ENCODE measurements at regions not wholly inside any gene's neighbourhood (a gene's known extent, or its start where the extent isn't known, plus 50 kb on each side); places are given as distances from the start of the nearest gene placed in this dataset.
"Not testable (repeated sequence)": the region's sequence is repeated elsewhere in the genome, so short reads cannot be mapped to it uniquely, and the experiment has no call there.

DNA sequence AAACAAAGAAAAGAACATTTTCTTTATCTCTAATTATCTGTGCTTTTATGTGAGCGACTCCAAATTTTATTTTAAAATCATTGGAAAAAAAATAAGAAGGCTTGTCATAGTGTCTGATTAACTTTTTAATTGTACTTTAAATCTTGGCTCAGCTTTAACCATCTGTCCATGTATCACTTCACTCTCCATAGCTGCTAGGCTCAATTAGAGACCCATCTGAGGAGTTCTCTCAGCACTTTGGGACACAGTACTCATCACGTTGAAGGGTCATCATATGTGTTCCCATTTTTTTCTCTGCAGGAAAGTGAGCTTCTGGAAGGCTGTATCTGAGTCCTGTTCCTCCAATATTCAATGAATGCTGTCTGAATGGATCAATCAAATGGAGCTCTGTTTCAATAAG, 908.5 kb upstream of the ROBO1 start:
- H3K4me1 Mint-ChIP-seq (ENCODE audit: low read depth), result no peaks in the 10 kb centered on the region
- no peak overlapping the region for H3K27ac Mint-ChIP-seq
- no peaks in the 10 kb centered on the region for H3K27me3 Mint-ChIP-seq (ENCODE audit: low read depth)
- H3K36me3 Mint-ChIP-seq (ENCODE audit: low read depth), result no peaks in the 10 kb centered on the region
- H3K4me3 Mint-ChIP-seq, result no peak overlapping the region
- H3K9me3 Mint-ChIP-seq, result no peaks in the 10 kb centered on the region

GRCh38 chr3:80675790-80676189, 908.0 kb upstream of the ROBO1 start:
- Mint-ChIP-seq H3K27ac (no peak overlapping the region), H3K36me3 (ENCODE audit: low read depth) (no peaks in the 10 kb centered on the region), H3K27me3 (ENCODE audit: low read depth) (no peaks in the 10 kb centered on the region), H3K4me3 (no peak overlapping the region), H3K4me1 (ENCODE audit: low read depth) (no peaks in the 10 kb centered on the region), H3K9me3 (no peaks in the 10 kb centered on the region)

- Mint-ChIP-seq H3K4me3 (no peak overlapping the region), H3K27ac (no peak overlapping the region), H3K27me3 (ENCODE audit: low read depth) (no peaks in the 10 kb centered on the region)
Measured at GRCh38 chr3:80668600-80669294, 900.9 kb upstream of the ROBO1 start.

DNA sequence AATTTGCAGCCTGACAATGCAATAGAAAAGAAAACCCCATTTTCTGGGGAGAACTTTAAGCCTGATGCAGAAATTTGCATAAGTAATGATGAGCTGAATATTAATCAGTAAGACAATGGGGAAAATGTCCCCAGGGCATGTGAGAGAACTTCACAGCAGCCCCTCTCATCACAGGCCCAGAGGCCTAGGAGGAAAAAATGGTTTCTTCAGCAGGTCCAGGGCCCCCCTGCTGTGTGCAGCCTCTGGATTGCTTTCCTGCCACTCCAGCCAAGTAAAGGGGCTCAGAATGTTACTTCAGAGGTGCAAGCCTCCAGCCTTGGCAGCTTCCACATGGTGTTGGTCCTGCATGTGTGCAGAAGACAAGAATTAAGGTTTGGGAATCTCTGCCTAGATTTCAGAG, 900.3 kb upstream of the ROBO1 start:
- no peaks in the 10 kb centered on the region for H3K27me3 Mint-ChIP-seq (ENCODE audit: low read depth)
- no peak overlapping the region for H3K27ac Mint-ChIP-seq
- H3K4me3 Mint-ChIP-seq, result no peak overlapping the region
- no peaks in the 10 kb centered on the region for H3K36me3 Mint-ChIP-seq (ENCODE audit: low read depth)
- peaks cover 17% of the 10 kb centered on the region for H3K9me3 Mint-ChIP-seq
- no peaks in the 10 kb centered on the region for H3K4me1 Mint-ChIP-seq (ENCODE audit: low read depth)

More at GRCh38 chr3:80668600-80669294, 900.9 kb upstream of the ROBO1 start:
- H3K4me1 Mint-ChIP-seq (ENCODE audit: low read depth), result no peaks in the 10 kb centered on the region
- no peaks in the 10 kb centered on the region for H3K36me3 Mint-ChIP-seq (ENCODE audit: low read depth)
- peaks cover 17% of the 10 kb centered on the region for H3K9me3 Mint-ChIP-seq

GRCh38 chr3:80663426-80663825, 895.6 kb upstream of the ROBO1 start:
- no peaks in the 10 kb centered on the region for H3K27me3 Mint-ChIP-seq (ENCODE audit: low read depth)
- H3K4me1 Mint-ChIP-seq (ENCODE audit: low read depth), result no peaks in the 10 kb centered on the region
- peaks cover 22% of the 10 kb centered on the region for H3K9me3 Mint-ChIP-seq
- no peak overlapping the region for H3K4me3 Mint-ChIP-seq
- H3K27ac Mint-ChIP-seq, result no peak overlapping the region
- H3K36me3 Mint-ChIP-seq (ENCODE audit: low read depth), result no peaks in the 10 kb centered on the region

DNA sequence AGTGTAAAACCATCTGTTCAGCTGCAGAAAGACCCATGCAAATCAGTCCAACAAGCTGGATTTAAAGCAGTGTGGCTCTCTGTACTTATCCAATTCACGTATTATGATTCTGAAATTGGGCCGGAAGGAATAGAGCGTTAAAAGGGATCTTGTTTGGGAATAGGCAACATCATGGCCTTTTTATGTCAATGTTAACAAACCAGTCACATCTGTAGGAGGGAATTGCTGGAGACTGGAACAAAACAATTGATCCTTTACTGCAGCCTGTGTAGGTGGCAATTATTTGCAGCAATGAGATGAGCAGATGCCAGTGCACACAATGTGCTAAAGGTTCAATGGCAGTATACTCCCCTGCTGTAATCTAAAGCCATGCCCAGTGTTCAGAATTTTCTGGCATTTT, 887.4 kb upstream of the ROBO1 start:
- no peak overlapping the region for H3K4me3 Mint-ChIP-seq
- no peak overlapping the region for H3K27ac Mint-ChIP-seq
- H3K4me1 Mint-ChIP-seq (ENCODE audit: low read depth), result no peaks in the 10 kb centered on the region
- peaks cover 36% of the 10 kb centered on the region for H3K9me3 Mint-ChIP-seq
- no peaks in the 10 kb centered on the region for H3K27me3 Mint-ChIP-seq (ENCODE audit: low read depth)
- no peaks in the 10 kb centered on the region for H3K36me3 Mint-ChIP-seq (ENCODE audit: low read depth)

- Mint-ChIP-seq H3K9me3 (peaks cover 16% of the 10 kb centered on the region), H3K27ac (no peak overlapping the region), H3K4me1 (ENCODE audit: low read depth) (no peaks in the 10 kb centered on the region), H3K27me3 (ENCODE audit: low read depth) (no peaks in the 10 kb centered on the region), H3K4me3 (no peak overlapping the region), H3K36me3 (ENCODE audit: low read depth) (no peaks in the 10 kb centered on the region)
Measured at GRCh38 chr3:80649170-80649569, 881.4 kb upstream of the ROBO1 start.

DNA sequence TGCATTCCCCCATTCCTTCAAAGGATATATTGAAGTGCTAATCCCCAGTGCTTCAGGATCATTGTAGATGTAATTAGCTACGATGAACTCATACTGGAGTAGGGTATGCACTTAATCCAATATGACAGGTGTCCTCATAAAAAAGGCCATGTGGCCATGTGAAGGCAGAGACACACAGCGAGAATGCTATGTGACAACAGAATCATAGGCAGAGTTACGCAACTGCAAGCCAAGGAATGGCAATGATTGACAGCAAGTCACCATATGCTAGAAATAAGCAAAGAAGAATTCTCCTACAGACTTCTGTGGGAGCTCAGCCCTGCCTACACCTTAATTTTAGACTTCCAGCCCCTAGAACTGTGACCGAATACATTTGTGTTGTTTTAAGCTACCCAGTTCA, 875.6 kb upstream of the ROBO1 start:
- Mint-ChIP-seq H3K27ac (no peak overlapping the region), H3K36me3 (ENCODE audit: low read depth) (no peaks in the 10 kb centered on the region), H3K4me3 (no peak overlapping the region), H3K4me1 (ENCODE audit: low read depth) (no peaks in the 10 kb centered on the region), H3K27me3 (ENCODE audit: low read depth) (no peaks in the 10 kb centered on the region), H3K9me3 (peaks cover 10% of the 10 kb centered on the region)

GRCh38 chr3:80618295-80619256, 850.8 kb upstream of the ROBO1 start:
- no peaks in the 10 kb centered on the region for H3K27me3 Mint-ChIP-seq (ENCODE audit: low read depth)

DNA sequence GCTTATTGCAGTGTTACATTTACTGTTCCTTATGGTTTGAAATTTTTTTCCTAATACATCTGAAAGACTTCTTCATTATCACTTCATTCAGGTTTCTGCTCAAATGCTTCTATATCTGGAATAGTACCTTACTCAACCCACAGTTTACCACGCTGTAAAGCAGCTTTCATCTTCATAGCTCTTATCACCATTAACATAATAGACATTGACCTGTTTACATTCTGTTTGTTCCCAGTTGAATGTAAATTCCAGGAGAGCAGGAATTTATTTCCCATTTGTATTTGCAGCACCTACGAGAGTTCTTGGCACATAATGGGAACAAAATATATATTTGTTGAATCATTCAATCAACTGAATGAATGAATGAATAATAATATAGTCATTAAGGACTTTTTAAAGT, 844.6 kb upstream of the ROBO1 start:
- H3K9me3 Mint-ChIP-seq, result peaks cover 9% of the 10 kb centered on the region
- no peaks in the 10 kb centered on the region for H3K27me3 Mint-ChIP-seq (ENCODE audit: low read depth)
- no peaks in the 10 kb centered on the region for H3K36me3 Mint-ChIP-seq (ENCODE audit: low read depth)
- no peak overlapping the region for H3K27ac Mint-ChIP-seq
- no peaks in the 10 kb centered on the region for H3K4me1 Mint-ChIP-seq (ENCODE audit: low read depth)
- H3K4me3 Mint-ChIP-seq, result no peak overlapping the region

More at GRCh38 chr3:80618295-80619256, 850.8 kb upstream of the ROBO1 start:
- no peaks in the 10 kb centered on the region for H3K36me3 Mint-ChIP-seq (ENCODE audit: low read depth)
- H3K4me3 Mint-ChIP-seq, result no peak overlapping the region
- H3K27ac Mint-ChIP-seq, result no peak overlapping the region
- H3K9me3 Mint-ChIP-seq, result peaks cover 8% of the 10 kb centered on the region
- H3K4me1 Mint-ChIP-seq (ENCODE audit: low read depth), result no peaks in the 10 kb centered on the region

DNA sequence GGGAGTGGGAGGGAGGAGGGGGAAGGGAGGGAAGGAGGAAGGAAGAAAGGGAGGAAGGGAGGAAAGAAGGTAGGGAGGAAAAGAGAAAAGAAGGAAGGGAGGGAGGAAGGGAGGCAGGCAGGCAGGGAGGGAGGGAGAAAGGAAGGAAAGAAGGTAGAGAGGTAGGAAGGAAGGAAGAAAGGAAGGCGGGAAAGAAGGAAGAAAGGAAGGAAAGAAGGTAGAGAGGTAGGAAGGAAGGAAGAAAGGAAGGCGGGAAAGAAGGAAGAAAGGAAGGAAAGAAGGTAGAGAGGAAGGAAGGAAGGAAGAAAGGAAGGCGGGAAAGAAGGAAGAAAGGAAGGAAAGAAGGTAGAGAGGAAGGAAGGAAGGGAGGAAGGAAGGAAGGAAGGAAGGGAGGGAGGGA, 840.3 kb upstream of the ROBO1 start:
- H3K27ac Mint-ChIP-seq; H3K27me3 Mint-ChIP-seq (ENCODE audit: low read depth); H3K4me3 Mint-ChIP-seq; H3K36me3 Mint-ChIP-seq (ENCODE audit: low read depth); H3K4me1 Mint-ChIP-seq (ENCODE audit: low read depth); H3K9me3 Mint-ChIP-seq: not testable (repeated sequence)

DNA sequence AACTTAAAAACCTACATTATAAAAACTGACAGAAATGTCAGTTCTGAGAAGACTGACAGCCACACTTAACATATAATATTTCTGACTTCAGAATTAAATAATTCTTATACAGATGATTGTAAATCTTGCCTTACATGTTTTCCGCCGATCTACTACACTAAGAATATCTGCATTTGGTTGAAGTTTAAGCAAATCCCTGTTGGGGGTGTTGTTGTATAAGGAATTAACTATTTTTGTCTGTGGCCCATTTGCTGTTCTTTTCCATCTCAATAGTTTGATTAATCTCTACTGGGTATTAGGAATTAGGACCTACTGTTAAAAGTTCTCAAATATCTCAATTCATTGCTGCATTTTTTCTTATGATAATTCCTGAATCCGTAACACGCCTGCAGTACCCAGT, 838.3 kb upstream of the ROBO1 start:
- no peak overlapping the region for H3K27ac Mint-ChIP-seq
- H3K36me3 Mint-ChIP-seq (ENCODE audit: low read depth), result no peaks in the 10 kb centered on the region
- peaks cover 11% of the 10 kb centered on the region for H3K9me3 Mint-ChIP-seq
- H3K27me3 Mint-ChIP-seq (ENCODE audit: low read depth), result no peaks in the 10 kb centered on the region
- no peaks in the 10 kb centered on the region for H3K4me1 Mint-ChIP-seq (ENCODE audit: low read depth)
- H3K4me3 Mint-ChIP-seq, result no peak overlapping the region

DNA sequence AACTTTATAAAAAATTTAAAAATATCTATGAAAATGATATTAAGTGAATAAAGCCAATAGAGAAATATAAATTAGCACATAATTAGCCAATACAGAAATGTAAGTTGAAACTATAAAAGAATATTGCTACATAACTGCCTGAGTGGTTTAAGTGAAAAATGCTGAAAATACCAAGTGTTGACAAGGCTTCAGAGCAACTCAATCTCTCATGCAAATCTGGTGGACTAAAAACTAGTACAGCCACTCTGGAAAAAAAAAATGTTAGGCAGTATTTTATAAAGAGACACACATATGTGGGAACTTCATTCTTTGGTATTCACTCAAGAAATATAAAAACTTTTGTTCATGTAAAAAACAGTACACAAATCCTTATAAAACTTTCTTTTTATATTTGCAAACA, 833.7 kb upstream of the ROBO1 start:
- Mint-ChIP-seq H3K36me3 (ENCODE audit: low read depth) (no peaks in the 10 kb centered on the region), H3K4me1 (ENCODE audit: low read depth) (no peaks in the 10 kb centered on the region), H3K27ac (no peak overlapping the region), H3K27me3 (ENCODE audit: low read depth) (no peaks in the 10 kb centered on the region), H3K4me3 (no peak overlapping the region), H3K9me3 (peaks cover 18% of the 10 kb centered on the region)

DNA sequence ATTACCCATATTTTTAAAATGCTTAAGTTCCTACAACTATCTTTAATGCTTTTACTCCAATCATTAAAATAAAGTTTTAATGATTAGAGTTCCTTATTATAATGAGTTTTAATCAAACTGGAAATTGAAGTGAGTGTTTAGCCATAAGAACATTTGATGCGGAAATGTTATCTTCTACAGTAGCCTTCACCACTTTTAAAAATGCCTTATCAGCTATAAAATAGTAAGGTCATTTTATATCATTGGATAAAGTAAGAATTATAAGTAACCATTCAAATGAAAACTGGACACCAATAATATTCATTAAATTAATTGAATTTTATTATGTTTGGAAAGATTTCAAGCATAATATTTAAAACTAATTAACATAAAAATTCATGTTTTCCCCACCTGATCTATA, 825.0 kb upstream of the ROBO1 start:
- Mint-ChIP-seq H3K36me3 (ENCODE audit: low read depth) (no peaks in the 10 kb centered on the region), H3K27ac (no peak overlapping the region), H3K4me3 (no peak overlapping the region), H3K9me3 (peaks cover 14% of the 10 kb centered on the region), H3K27me3 (ENCODE audit: low read depth) (no peaks in the 10 kb centered on the region), H3K4me1 (ENCODE audit: low read depth) (no peaks in the 10 kb centered on the region)

- no peak overlapping the region for H3K4me3 Mint-ChIP-seq
- H3K36me3 Mint-ChIP-seq (ENCODE audit: low read depth), result no peaks in the 10 kb centered on the region
- no peak overlapping the region for H3K27ac Mint-ChIP-seq
- no peaks in the 10 kb centered on the region for H3K9me3 Mint-ChIP-seq
- H3K4me1 Mint-ChIP-seq (ENCODE audit: low read depth), result no peaks in the 10 kb centered on the region
- no peaks in the 10 kb centered on the region for H3K27me3 Mint-ChIP-seq (ENCODE audit: low read depth)
Measured at GRCh38 chr3:80586338-80586737, 818.5 kb upstream of the ROBO1 start.
